Fibroblast of lung (primary cell): ENCODE measurements at regions not wholly inside any gene's neighbourhood (a gene's known extent, or its start where the extent isn't known, plus 50 kb on each side); places are given as distances from the start of the nearest gene placed in this dataset.
"Not testable (repeated sequence)": the region's sequence is repeated elsewhere in the genome, so short reads cannot be mapped to it uniquely, and the experiment has no call there.

Experiments
- DNase-seq, 2 donors: peaks; one replicate each; pipeline versions ENCODE4 v3.0.0 to v3.0.0-alpha.2; 2010; ENCODE audit warnings: low read depth in 2 of 2
- H2AFZ ChIP-seq: 2 replicates; pipeline ENCODE4 v1.5.1; 2012; ENCODE audit warnings: low read length, control low read depth, inconsistent platforms
- H3K27ac ChIP-seq: 2 replicates; pipeline ENCODE4 v1.5.1; 2011; ENCODE audit warnings: low read length, control low read depth; ENCODE audit not compliant: insufficient read depth
- H3K27me3 ChIP-seq: 2 replicates; pipeline ENCODE4 v1.5.1; 2011; ENCODE audit warnings: mild to moderate bottlenecking, low read length; ENCODE audit not compliant: control insufficient read depth, insufficient read depth
- H3K36me3 ChIP-seq: 2 replicates; pipeline ENCODE4 v1.5.1; 2011; ENCODE audit warnings: low read length; ENCODE audit not compliant: control insufficient read depth, insufficient read depth
- H3K4me1 ChIP-seq: 2 replicates; pipeline ENCODE4 v1.5.1; 2011; ENCODE audit warnings: low read length; ENCODE audit not compliant: control insufficient read depth, insufficient read depth; ENCODE audit errors: extremely low read depth
- H3K4me2 ChIP-seq: 2 replicates; pipeline ENCODE4 v1.5.1; 2011; ENCODE audit warnings: low read length, control low read depth; ENCODE audit not compliant: insufficient read depth; ENCODE audit errors: extremely low read depth
- H3K4me3 ChIP-seq, 4 experiments: fragments of 200-600 bp in 1 of 4; sonication (generic) in 1 of 4; replicated peaks in 1 of 4; 2 replicates each; pipeline ENCODE4 v1.5.1; 2011 to 2016; ENCODE audit warnings: low read length in 4 of 4, low read depth in 3 of 4, mild to moderate bottlenecking in 3 of 4, control low read depth in 2 of 4, inconsistent platforms in 1 of 4, mixed read lengths in 1 of 4; ENCODE audit not compliant: insufficient read depth in 1 of 4; ENCODE audit errors: control extremely low read depth in 1 of 4
- H3K79me2 ChIP-seq: 2 replicates; pipeline ENCODE4 v1.5.1; 2012; ENCODE audit warnings: mild to moderate bottlenecking, low read length, inconsistent platforms; ENCODE audit not compliant: control insufficient read depth, insufficient read depth
- H3K9ac ChIP-seq: 2 replicates; pipeline ENCODE4 v1.5.1; 2011; ENCODE audit warnings: mild to moderate bottlenecking, low read length, control low read depth; ENCODE audit not compliant: insufficient read depth
- H3K9me3 ChIP-seq: 2 replicates; pipeline ENCODE4 v1.5.1; 2012; ENCODE audit warnings: low read depth, low read length; ENCODE audit not compliant: control insufficient read depth, insufficient read depth
- H4K20me1 ChIP-seq: 2 replicates; pipeline ENCODE4 v1.5.1; 2011; ENCODE audit warnings: low read length; ENCODE audit not compliant: control insufficient read depth, insufficient read depth; ENCODE audit errors: extremely low read depth
- CTCF ChIP-seq, 2 donors: IDR thresholded peaks in 1 of 2; conservative IDR thresholded peaks in 1 of 2; 1 replicate in 1 of 2; 2 replicates in 1 of 2; pipeline ENCODE4 v1.5.1; 2011 to 2012; ENCODE audit warnings: low read length in 2 of 2, control low read depth in 1 of 2, inconsistent platforms in 1 of 2, low read depth in 1 of 2, mild to moderate bottlenecking in 1 of 2
- EZH2 ChIP-seq: IDR thresholded peaks from 2 replicates; pipeline ENCODE4 v1.5.1; 2012; ENCODE audit warnings: low read length, control low read depth, mild to moderate bottlenecking; ENCODE audit errors: missing control alignments

- Histone ChIP-seq H4K20me1 (no peaks in the 10 kb centered on the region), H3K36me3 (no peaks in the 10 kb centered on the region), H3K79me2 (no peaks in the 10 kb centered on the region), H3K4me3 (no peak overlapping the region), H3K4me2 (no peak overlapping the region), H2AFZ (no peak overlapping the region), H3K27ac (no peak overlapping the region), H3K27me3 (no peaks in the 10 kb centered on the region), H3K4me1 (no peaks in the 10 kb centered on the region), H3K9ac (no peak overlapping the region), H3K9me3 (no peaks in the 10 kb centered on the region)
- no peak for TF ChIP-seq EZH2
- TF ChIP-seq CTCF (conservative IDR thresholded peaks at IDR 0.05 in 1 of 2, IDR thresholded peaks at IDR 0.05 in 1 of 2; ENCODE audit: low read depth in 1 of 2, low read length in 2 of 2) = no peak
- peak; percentile 33 to 73 for DNase-seq
Observed at GRCh38 chr2:192499476-192499875, 304.7 kb upstream of the TMEFF2 start.

GRCh38 chr2:192498747-192499146 lies 304.0 kb upstream of the TMEFF2 start:
- H4K20me1 ChIP-seq = no peaks in the 10 kb centered on the region

GRCh38 chr2:192488158-192488557 lies 293.4 kb upstream of the TMEFF2 start:
- H2AFZ ChIP-seq, H3K4me3 ChIP-seq, H4K20me1 ChIP-seq, H3K4me2 ChIP-seq, H3K79me2 ChIP-seq, H3K27me3 ChIP-seq, H3K36me3 ChIP-seq, H3K9ac ChIP-seq, H3K27ac ChIP-seq, H3K9me3 ChIP-seq, DNase-seq, H3K4me1 ChIP-seq: not testable (repeated sequence)

More at GRCh38 chr2:192498747-192499146, 304.0 kb upstream of the TMEFF2 start:
- no peaks in the 10 kb centered on the region for H3K4me1 ChIP-seq
- H3K4me3 ChIP-seq = no peak overlapping the region
- no peaks in the 10 kb centered on the region for H3K9me3 ChIP-seq
- no peak overlapping the region for H3K9ac ChIP-seq
- H3K27ac ChIP-seq = no peak overlapping the region
- TF ChIP-seq EZH2 (no peak), CTCF (conservative IDR thresholded peaks at IDR 0.05 in 1 of 2, IDR thresholded peaks at IDR 0.05 in 1 of 2; ENCODE audit: low read depth in 1 of 2, low read length in 2 of 2) (no peak)
- H3K79me2 ChIP-seq = no peaks in the 10 kb centered on the region
- H3K27me3 ChIP-seq = no peaks in the 10 kb centered on the region
- H3K36me3 ChIP-seq = no peaks in the 10 kb centered on the region
- no peak overlapping the region for H3K4me2 ChIP-seq
- DNase-seq = peak in 1 of 2 donors; percentile 20
- no peak overlapping the region for H2AFZ ChIP-seq
